ENCODE measurements at regions not wholly inside any gene's neighbourhood (a gene's known extent, or its start where the extent isn't known, plus 50 kb on each side); places are given as distances from the start of the nearest gene placed in this dataset.

- Histone ChIP-seq H3K9me3 (ENCODE audit: low read length) (no peaks in the 10 kb centered on the region), H3K27ac (ENCODE audit: low read length) (no peak overlapping the region), H3K4me3 (ENCODE audit: low read length) (no peak overlapping the region), H3K9ac (ENCODE audit: low read length) (no peak overlapping the region), H3K79me2 (replicated peaks; ENCODE audit: insufficient read depth, low read length) (no peaks in the 10 kb centered on the region), H3K4me2 (ENCODE audit: low read length) (no peak overlapping the region), H3F3A (ENCODE audit: insufficient read depth, low read length, poor library complexity, severe bottlenecking) (no peaks in the 10 kb centered on the region), H2AFZ (ENCODE audit: low read depth, low read length) (no peak overlapping the region), H4K20me1 (ENCODE audit: insufficient read depth) (no peaks in the 10 kb centered on the region), H3K27me3 (ENCODE audit: insufficient read depth, low read depth, low read length) (no peaks in the 10 kb centered on the region), H3K9me2 (ENCODE audit: insufficient read depth, low read length) (no peaks in the 10 kb centered on the region), H3K36me3 (ENCODE audit: insufficient read depth, low read length) (no peaks in the 10 kb centered on the region)
- no peak for TF ChIP-seq EP300 (conservative IDR thresholded peaks at IDR 0.05; ENCODE audit: poor library complexity, severe bottlenecking)
- TF ChIP-seq REST (IDR thresholded peaks at IDR 0.05; ENCODE audit: borderline replicate concordance): no peak
- TF ChIP-seq TAF1 (IDR thresholded peaks at IDR 0.05; ENCODE audit: low read depth): no peak
- TF ChIP-seq MXI1 (conservative IDR thresholded peaks at IDR 0.05; ENCODE audit: poor library complexity, severe bottlenecking): no peak
- no peak for TF ChIP-seq RAD21 (conservative IDR thresholded peaks at IDR 0.05)
- TF ChIP-seq SMC3 (conservative IDR thresholded peaks at IDR 0.05; ENCODE audit: poor library complexity): no peak
- TF ChIP-seq EZH2 (IDR thresholded peaks at IDR 0.05; ENCODE audit: borderline replicate concordance, insufficient read depth, low read length, poor library complexity, severe bottlenecking): no peak
- TF ChIP-seq, protein P1, sequence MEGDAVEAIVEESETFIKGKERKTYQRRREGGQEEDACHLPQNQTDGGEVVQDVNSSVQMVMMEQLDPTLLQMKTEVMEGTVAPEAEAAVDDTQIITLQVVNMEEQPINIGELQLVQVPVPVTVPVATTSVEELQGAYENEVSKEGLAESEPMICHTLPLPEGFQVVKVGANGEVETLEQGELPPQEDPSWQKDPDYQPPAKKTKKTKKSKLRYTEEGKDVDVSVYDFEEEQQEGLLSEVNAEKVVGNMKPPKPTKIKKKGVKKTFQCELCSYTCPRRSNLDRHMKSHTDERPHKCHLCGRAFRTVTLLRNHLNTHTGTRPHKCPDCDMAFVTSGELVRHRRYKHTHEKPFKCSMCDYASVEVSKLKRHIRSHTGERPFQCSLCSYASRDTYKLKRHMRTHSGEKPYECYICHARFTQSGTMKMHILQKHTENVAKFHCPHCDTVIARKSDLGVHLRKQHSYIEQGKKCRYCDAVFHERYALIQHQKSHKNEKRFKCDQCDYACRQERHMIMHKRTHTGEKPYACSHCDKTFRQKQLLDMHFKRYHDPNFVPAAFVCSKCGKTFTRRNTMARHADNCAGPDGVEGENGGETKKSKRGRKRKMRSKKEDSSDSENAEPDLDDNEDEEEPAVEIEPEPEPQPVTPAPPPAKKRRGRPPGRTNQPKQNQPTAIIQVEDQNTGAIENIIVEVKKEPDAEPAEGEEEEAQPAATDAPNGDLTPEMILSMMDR (IDR thresholded peaks at IDR 0.05; ENCODE audit: poor library complexity, severe bottlenecking): no peak
- TF ChIP-seq POLR2AphosphoS5 (IDR thresholded peaks at IDR 0.05): no peak
Measured at GRCh38 chr15:70451821-70452653, 311.3 kb downstream of the UACA start.

DNA sequence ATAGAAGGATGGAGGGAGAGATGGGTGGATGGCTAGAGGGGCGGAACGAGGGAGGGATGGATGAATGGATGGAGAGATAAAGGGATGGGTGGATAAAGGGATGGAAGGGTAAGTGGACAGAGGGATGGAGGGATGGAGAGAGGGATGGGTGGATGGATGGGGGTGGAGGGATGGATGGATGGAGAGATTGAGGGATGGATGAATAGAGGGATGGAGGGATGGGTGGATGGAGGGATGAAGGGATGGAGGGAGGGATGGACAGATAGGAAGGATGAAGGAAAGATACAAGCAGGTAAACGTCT lies 313.3 kb downstream of the UACA start:
- Histone ChIP-seq H3K9ac (ENCODE audit: low read length) (no peak overlapping the region), H3K27ac (ENCODE audit: low read length) (no peak overlapping the region), H3K27me3 (ENCODE audit: insufficient read depth, low read depth, low read length) (no peaks in the 10 kb centered on the region), H3K4me2 (ENCODE audit: low read length) (no peak overlapping the region), H3K36me3 (ENCODE audit: insufficient read depth, low read length) (no peaks in the 10 kb centered on the region), H3K4me3 (ENCODE audit: low read length) (no peak overlapping the region), H3K79me2 (replicated peaks; ENCODE audit: insufficient read depth, low read length) (no peaks in the 10 kb centered on the region), H3K9me3 (ENCODE audit: low read length) (no peaks in the 10 kb centered on the region), H2AFZ (ENCODE audit: low read depth, low read length) (no peak overlapping the region), H4K20me1 (ENCODE audit: insufficient read depth) (no peaks in the 10 kb centered on the region), H3F3A (ENCODE audit: insufficient read depth, low read length, poor library complexity, severe bottlenecking) (no peaks in the 10 kb centered on the region), H3K9me2 (ENCODE audit: insufficient read depth, low read length) (no peaks in the 10 kb centered on the region)
- TF ChIP-seq POLR2AphosphoS5 (IDR thresholded peaks at IDR 0.05) (no peak), RAD21 (conservative IDR thresholded peaks at IDR 0.05) (no peak), SMC3 (conservative IDR thresholded peaks at IDR 0.05; ENCODE audit: poor library complexity) (no peak), EZH2 (IDR thresholded peaks at IDR 0.05; ENCODE audit: borderline replicate concordance, insufficient read depth, low read length, poor library complexity, severe bottlenecking) (no peak), EP300 (conservative IDR thresholded peaks at IDR 0.05; ENCODE audit: poor library complexity, severe bottlenecking) (no peak), REST (IDR thresholded peaks at IDR 0.05; ENCODE audit: borderline replicate concordance) (no peak), TAF1 (IDR thresholded peaks at IDR 0.05; ENCODE audit: low read depth) (no peak), MXI1 (conservative IDR thresholded peaks at IDR 0.05; ENCODE audit: poor library complexity, severe bottlenecking) (no peak)
- TF ChIP-seq, protein P1 (IDR thresholded peaks at IDR 0.05; ENCODE audit: poor library complexity, severe bottlenecking): no peak

All from neural cell (in vitro differentiated cells).